ENCODE measurements at regions not wholly inside any gene's neighbourhood (a gene's known extent, or its start where the extent isn't known, plus 50 kb on each side); places are given as distances from the start of the nearest gene placed in this dataset.
"Not testable (repeated sequence)": the region's sequence is repeated elsewhere in the genome, so short reads cannot be mapped to it uniquely, and the experiment has no call there.

DNA sequence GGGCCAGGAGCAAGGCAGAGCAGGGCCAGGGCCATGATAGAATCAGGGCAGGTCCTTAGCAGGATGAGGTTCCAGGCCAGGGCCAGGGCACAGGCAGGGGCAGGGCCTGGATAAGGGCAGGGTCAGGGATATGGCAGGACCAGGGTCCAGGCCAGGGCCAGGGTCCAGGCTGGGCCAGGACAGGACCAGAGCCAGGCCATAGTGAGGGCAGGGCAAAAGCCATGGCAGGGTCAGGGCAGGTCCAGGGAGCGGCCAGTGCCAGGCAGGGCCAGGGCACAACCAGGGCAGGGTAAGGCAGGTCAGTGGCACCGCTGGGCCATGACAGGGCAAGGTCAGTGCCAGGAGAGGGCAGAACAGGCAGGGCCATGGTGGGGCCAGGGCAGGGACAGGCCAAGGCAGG lies 152.2 kb downstream of the LIPI start:
- intact Hi-C loops (cut with DNase I), result no loop called here
- DNase-seq, result no peak
- no peak for ATAC-seq

DNA sequence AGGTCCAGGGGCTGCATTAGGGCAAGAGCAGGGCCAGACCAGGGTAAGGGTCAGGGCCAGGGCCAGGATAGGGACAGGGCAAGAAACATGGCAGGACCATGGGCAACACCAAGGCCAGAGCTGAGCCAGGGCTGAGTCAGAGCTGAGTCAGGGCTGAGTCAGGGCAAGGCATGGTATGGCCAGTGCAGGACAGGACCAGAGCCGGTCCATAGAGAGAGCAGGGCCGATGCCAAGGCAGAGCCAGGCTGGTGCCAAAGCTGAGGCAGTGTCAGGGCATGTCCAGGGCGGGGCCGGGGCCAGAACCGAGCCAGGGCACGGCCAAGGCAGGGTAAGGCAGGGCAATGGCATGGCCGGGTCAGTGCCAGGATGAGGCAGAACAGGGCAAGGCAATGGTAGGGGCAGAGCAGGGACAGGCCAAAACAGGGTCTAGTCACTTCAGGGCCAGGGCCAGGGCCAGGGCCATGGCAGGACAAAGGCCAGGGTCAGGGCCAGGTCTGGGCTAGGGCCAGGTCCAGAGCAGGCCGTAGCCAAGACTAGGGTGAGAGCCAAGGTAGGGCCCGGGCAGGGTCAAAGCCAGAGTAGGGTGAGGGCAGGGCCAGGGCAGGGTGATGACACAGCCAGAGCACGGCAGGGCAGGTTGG lies 152.8 kb downstream of the LIPI start:
- peak in 1 of 2 donors; percentile 38 for ATAC-seq
- DNase-seq; intact Hi-C loops (cut with DNase I): not testable (repeated sequence)

DNA sequence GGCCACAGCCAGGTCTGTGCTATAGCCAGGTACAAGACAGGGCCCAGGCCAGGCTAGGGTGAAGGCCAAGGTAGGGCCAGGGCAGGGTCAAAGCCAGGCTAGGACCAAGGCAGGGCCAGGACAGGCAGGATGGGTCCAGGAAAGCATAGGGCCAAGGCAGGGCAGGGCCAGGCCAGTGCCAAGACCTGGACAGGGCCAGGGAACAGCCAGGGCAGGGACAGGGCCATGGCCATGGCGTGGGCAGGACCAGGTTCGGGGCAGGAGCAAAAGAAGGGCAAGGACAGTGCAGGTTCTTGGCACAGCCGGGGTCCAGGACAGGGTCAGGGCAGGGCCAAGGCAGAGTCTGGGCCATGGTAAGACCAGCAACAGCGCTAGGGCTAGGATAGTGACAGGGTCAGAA lies 153.4 kb downstream of the LIPI start:
- no peak for DNase-seq
- intact Hi-C loops (cut with DNase I), result no loop called here
- ATAC-seq, result no peak

DNA sequence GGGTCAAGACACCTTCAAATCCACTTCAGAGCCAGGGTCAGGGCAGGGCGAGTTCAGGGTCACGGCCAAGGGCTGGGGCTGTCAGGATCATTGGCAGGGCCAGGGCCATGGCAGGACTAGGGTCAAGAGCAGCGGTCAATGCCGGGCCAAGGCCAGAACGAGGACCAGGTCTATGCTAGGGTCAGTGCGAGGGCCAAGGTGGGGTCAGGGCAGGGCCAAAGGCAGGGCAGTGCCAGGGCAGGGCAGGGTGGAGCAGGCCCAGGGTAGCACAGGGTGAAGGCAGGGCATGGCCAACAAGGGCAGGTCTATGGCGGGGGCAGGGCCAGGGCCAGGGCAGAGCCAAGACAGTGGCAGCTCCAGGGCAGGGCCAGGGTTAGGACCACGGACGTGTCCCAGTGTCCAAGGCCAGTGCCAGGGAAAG lies 154.0 kb downstream of the LIPI start:
- DNase-seq (no peak), ATAC-seq (no peak)
- intact Hi-C loops (cut with DNase I), result no loop called here

DNA sequence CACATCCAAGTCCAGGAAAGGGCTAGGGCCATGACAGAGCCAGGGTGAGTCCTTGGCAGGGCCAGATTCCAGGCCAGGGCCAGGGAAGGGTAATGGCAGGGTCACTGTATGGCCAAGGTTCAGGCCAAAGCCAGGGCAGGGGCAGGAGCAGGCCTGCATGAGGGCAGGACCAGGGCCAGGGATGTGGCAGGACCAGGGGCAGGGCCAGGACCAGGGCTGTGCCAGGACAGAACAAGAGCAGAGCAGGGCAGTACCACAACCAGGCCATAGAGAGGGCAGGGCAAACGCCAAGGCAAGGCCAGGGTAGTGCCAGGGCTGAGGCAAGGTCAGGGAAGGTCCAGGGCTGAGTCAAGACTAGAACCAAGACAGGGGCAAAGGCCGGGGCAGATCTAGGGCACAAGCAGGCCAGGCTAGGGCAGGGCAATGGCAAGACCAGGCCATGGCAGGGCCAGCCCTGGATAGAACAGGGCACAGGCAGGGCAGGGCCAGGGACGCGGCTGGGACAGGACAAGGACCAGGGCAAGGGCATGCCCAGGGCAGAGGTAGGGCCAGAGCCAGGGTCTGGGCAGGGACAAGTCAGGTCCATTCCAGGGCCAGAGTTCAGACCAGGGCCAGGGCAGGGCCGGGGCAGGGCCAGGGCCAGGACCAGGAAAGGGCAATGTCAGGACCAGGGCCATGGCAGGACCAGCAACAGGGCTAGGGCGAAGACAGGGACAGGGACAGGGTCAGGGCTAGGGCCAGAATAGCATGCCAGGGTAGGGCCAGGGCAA lies 154.8 kb downstream of the LIPI start:
- ATAC-seq; DNase-seq; intact Hi-C loops (cut with DNase I): not testable (repeated sequence)

DNA sequence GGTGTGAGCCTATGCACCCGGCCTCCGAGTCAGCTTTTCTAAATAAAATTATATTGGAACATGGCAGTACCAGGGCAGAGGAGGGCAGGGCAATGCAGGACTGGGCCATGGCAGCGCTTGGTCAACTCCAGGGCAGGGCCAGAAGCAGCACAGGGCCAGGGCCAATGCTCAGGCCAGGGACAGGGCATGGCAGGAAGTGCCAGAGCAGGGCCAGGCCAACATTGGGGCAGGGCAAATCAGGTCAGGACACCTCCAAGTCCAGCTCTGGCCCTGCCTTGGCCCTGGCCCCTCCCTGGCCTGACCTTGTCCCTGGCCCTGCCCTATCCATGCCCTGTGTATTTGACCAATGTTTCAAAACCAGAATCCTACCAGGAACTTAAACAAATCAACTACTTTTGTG lies 156.1 kb downstream of the LIPI start:
- no peak for ATAC-seq
- intact Hi-C loops (cut with DNase I), result no loop called here
- DNase-seq, result no peak

DNA sequence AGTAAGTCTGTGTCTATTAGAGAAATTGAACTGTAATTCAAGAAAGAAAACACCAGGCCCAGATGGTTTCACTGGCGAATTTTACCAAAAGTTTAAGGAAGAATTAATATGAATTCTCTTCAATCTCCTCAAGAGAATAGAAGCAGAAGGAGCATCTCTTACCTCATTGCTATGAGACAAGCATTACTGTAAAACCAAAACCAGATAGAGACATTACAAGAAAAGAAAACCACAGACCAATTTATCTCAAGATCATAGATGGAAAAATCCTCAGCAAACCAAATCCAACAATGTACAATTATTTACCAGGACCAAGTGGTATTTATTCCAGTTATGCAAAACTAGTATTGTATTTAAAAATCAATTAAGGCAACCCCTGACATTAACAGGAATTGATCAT lies 160.6 kb downstream of the LIPI start:
- DNase-seq (no peak), ATAC-seq (no peak)
- intact Hi-C loops (cut with DNase I), result no loop called here

DNA sequence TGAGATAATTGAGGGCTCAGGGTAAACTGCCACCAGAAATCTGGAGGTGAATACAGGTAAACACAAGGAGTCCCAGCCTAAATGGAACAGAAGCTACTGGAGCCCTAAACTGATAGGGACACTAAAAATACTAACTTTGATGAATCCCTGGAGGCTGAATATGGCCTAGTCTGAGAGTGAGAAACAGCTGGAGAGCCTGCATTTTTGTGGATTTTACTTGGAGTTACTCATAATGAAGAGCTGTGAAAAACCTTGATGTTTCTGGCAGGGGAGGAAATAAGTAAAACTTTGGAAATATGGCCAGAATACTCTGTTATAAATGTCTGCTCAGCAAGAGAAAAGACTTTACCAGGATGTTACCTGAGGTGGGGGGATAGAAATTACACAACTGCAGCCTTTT lies 164.4 kb downstream of the LIPI start:
- intact Hi-C loops (cut with DNase I), result no loop called here
- no peak for ATAC-seq
- DNase-seq, result no peak

DNA sequence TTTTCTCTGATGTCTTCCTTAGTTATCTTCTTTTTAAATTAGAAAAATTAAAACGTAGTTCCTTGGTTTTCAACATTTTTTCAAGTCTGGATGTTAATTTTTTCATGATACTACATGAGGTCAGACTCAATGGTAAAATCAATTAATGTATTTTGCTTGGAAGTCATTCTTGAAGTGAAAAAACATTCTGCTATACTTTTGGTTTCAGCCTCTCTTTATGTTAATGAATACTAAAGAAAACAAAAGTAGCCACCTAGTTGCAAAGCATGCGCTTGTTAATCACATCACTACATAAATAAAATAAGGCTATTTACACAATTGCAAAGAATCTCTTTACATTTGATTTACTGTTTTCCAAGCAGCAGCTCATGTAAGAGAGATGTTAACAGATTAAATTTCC lies 170.4 kb downstream of the LIPI start:
- intact Hi-C loops (cut with DNase I), result no loop called here
- ATAC-seq, result no peak
- no peak for DNase-seq

DNA sequence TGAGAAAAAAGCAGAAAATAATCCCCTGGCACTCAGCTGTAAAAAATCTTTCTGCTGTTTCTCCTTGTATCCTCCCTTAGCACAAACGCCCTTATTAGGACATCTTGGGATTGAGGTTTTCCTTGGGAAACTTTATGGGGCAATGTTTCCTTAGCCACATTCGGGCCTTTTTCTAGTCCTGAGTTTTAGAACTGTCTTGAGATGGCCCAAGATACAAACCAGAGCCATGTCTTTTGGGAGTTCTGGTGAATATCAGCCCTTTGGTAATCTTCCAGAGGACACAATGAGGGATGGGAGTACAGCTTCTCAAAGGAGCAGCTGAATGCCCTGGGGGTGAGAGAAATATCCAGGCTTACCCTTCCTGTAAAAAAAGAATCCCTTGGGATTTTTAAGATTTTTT lies 182.1 kb downstream of the LIPI start:
- ATAC-seq; DNase-seq; intact Hi-C loops (cut with DNase I): not testable (repeated sequence)

DNA sequence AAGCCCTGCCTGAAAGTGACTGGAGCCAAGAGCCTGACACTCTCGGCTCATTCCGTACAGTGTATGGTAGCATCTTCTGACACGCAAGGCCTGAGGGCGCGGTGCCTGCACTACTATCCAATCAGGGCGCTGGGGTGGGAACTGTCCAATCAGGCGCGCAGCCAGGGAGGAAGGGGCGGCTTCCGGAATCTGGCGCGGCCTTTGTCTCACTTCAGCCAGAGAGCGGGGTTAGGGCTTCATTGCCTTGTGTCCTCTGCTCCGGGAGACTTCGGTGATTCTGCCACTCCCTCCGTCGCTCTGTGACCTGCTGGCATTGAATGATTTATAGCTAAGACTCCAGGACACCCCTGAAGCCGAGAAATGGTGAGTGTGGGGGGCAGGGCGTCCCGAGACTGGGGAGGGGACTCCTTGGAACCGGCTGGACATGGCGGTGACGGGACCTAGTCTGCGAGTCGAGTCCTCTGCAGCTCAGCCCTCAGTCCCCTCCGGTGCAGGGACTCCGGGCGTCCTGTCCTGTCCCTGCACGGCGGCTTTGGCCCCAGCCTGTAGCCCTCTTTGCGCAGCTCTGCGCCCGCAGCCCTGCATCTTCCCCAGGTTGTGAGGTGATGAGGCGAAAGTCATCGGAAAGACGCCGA lies 183.4 kb downstream of the LIPI start:
- intact Hi-C loops (cut with DNase I), result not testable (repeated sequence)
- DNase-seq (peak; percentile 93), ATAC-seq (peak; percentile 100)

DNA sequence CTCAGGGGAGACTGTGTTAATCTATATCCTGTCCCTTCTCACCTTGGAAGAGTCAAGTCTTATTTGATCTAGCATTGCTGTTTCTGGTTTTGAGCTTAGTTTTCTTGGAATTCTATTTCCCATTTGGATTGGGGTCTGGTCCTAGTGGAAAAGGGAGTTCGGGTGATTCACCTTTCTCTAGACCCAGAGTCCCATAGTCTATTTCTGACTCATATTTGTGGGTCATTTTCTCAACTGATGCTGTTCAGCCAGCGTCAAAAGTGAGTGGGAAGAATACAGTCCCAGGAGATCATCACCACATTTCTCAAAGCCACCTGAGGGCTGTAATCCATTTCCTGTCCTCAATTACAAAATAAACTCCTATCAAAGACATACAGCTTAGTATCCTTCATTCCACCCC lies 190.6 kb downstream of the LIPI start:
- intact Hi-C loops (cut with DNase I); DNase-seq; ATAC-seq: not testable (repeated sequence)

DNA sequence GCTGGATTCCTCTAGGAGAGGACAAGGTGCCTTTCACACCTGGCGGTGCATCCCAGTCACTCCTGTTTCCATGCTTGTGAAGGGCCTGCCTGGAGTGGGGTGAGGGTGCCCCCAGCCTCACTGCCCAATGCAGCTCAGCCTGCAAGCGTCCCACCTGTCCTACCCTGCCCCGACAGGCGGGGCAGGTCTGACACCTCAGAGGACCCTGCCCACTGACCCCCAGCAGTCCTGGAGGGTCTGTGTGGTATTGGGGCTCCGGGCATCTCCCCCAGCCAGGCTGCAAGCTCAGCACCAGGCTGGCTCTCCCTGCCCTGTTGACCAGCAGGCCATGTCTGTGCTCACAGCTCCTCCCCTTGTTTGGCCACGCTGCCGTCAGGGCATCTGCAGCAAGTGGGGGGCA lies 194.9 kb downstream of the LIPI start:
- intact Hi-C loops (cut with DNase I); ATAC-seq; DNase-seq: not testable (repeated sequence)

DNA sequence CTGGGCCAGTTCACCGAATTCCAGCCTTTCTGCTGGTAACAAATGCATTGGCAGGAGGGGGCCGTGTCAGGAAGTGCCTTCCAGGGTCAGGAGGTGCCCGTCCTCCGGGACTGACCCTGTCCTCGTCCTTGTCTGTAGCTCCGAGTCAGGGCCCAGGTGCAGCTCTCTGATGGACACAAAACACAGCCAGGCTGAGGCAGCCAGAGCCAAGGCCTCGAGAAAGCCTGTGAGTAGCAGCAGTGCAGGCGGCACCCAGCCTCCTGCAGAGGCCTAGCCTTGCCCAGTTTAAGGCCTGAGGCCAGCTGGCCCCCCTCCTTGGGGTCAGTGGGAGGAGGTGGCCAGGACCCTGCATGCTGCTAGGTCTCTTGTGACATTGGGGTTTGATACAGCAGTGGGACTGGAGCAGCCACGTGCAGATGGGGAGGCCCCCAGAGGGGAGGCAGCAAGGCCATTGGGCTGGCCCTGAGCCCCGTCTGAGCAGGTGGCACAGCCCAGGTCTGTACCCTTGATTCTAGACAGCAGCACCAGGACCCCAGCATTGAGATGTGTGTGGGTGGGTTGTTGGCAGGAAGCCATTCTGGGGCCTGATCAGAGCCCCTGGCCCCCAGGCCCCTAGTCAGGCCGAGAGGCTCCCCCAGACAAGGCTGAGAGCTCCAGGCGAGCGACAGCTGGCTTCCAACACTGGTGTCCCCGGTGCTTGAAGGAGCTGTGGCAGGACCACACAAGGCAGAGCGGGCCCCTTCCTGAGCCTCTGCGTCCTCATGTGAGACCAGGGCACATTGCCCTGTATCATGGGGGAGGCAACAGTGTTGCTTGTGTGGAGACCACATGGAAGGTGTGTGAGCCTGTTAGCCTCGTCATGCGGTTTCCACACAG lies 196.9 kb downstream of the LIPI start:
- DNase-seq; ATAC-seq; intact Hi-C loops (cut with DNase I): not testable (repeated sequence)

DNA sequence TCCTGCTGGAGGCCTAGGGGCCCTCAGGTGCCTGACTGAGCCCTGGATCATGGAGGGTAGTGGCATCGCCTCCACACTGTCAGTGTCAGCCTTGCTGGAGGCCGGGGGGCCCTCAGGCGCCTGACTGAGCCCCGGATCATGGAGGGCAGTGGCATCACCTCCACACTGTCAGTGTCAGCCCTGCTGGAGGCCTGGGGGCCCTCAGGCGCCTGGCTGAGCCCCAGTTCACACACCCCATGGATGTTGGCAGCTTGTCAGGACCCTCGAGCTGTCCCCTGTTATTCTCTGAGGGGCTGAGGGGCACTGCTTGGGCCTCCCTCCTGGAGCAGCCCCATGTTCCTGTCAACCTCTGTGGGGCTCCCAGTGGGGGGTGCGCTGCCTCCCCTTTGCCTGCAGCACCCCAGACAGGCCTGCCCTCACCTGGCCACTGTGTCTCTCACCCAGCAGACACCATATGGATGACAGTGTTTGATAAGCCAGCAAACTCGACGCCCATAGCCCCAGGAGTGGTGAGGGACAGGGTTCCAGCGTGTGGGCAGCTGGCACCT lies 197.6 kb downstream of the LIPI start:
- ATAC-seq (no peak), DNase-seq (no peak)
- intact Hi-C loops (cut with DNase I), result no loop called here

DNA sequence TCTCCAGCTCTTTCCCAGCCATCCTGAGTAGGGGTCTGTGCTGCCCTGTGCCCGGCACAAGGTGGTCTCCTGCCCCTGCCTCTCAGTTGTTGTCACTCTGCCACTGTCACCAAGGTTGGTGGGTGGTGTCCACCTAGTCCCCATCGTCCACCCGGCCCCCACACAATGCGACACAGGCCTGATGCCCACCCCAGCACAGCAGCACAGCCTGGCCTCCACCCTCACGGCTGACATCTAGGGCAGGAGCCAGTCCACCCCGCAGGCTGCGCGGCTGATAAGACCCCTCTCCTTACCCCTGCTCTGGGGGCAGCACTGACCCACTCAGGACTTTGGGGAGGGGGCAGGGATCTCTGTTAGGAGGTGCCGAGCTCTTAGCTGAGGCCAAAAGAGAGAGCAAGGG lies 198.3 kb downstream of the LIPI start:
- DNase-seq, result no peak
- intact Hi-C loops (cut with DNase I), result no loop called here
- no peak for ATAC-seq

DNA sequence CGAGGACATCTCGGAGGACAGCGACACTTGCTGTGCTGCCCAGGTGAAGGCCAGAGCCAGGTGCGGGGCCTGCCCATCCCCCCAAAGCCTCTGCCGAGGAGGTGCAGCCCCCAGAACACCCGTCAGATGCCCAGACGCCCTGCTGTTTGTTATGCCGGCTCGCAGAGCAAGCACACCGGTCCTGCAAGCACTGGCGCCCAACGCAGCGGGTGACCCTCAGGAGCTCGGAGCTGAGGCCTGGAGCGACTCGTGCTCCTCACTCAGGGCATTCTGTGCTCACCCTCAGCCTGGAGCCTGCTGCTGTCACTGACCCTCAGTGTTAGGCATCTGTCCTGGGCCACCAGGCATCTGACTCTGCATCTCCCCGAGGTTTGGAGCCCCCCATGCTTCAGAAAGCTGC lies 199.0 kb downstream of the LIPI start:
- intact Hi-C loops (cut with DNase I); DNase-seq; ATAC-seq: not testable (repeated sequence)

DNA sequence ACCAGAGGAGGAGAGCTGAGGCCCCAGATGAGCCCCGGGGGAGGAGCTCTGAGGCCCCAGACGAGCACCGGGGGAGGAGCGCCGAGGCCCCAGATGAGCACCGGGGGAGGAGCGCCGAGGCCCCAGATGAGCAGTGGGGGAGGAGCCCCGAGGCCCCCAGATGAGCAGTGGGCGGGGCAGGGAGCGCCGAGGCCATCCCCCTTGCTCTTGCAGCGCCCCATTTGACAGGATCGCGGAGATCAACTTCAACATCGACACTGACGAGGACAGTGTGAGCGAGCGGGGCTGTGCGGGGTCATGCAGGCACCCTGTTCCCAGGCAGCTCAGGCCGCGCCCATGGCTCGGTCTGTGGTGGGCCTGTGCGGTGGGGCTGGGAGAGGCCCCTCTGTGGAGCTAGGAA lies 199.6 kb downstream of the LIPI start:
- DNase-seq; ATAC-seq; intact Hi-C loops (cut with DNase I): not testable (repeated sequence)

DNA sequence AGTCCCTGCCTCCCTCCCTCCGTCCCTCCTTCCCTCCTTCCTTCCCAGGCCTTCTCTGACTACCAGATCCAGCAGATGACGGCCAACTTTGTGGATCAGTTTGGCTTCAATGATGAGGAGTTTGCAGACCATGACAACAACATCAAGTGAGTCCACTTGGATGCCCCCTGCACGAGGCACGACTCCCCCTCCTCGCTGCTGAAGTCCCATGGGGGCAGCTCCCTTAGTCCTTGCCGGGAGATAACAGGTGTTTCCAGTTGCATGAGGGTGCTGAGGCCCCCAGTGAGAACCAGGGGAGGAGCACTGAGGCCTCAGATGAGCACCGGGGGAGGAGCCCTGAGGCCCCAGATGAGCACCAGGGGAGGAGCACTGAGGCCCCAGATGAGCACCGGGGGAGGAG lies 200.0 kb downstream of the LIPI start:
- ATAC-seq (no peak), DNase-seq (no peak)
- intact Hi-C loops (cut with DNase I), result no loop called here

All from left cardiac atrium (tissue), 4 donors.